GM21526 (cell line): ENCODE measurements at regions not wholly inside any gene's neighbourhood (a gene's known extent, or its start where the extent isn't known, plus 50 kb on each side); places are given as distances from the start of the nearest gene placed in this dataset.

Experiments used
- ATAC-seq: cut with Tn5 transposase; IDR thresholded peaks from one replicate; pipeline ENCODE4 v1.9.1; 2021; ENCODE audit warnings: moderate library complexity; ENCODE audit not compliant: unreplicated experiment, low FRiP score

- no peak for ATAC-seq
Measured at GRCh38 chr10:120272350-120272749, 184.7 kb upstream of the PLPP4 start.

- ATAC-seq, result no peak
Measured at GRCh38 chr10:120278069-120278468, 179.0 kb upstream of the PLPP4 start.

- no peak for ATAC-seq
Measured at GRCh38 chr10:120279196-120279595, 177.8 kb upstream of the PLPP4 start.

DNA sequence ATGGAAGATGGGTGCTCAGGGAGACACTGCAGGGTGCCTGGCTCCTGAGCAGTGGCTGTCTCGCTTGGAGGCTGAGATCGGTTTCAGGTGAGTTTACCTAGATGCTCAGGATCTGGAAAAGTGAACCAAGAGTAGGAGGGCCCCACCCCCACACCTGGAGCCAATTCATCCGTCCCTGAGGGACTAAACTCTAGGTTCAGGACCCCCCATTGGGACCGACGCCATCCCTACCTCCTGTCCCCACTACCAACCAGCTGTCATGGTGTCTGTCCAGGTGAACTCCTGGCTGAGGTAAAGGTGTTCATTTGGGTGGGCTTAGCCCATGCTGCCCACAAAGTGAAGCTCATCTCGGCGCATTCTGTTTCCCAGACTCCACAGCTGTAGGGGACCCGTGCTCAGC lies 174.6 kb upstream of the PLPP4 start:
- ATAC-seq, result no peak

- ATAC-seq, result no peak
Measured at GRCh38 chr10:120282846-120283492, 174.1 kb upstream of the PLPP4 start.

DNA sequence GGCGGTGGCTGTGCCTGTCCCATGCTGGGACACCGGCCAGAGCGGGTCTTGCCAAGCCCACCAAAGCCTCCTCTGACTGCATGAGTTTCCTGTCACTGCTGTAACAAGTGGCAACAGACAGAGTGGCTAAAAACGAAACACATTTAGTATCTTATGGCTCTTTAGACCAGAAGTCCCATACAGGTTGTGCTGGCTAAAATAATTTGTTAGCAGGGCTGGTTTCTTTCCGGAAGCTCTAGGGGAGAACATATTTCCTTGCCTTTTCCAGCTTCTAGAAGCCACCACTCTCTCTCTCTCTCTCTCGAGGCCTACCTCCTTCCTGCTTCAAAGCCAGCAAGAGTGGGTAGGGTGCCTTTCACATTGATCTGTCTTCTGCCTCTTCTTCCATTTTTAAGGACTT lies 171.6 kb upstream of the PLPP4 start:
- no peak for ATAC-seq

- ATAC-seq, result no peak
Measured at GRCh38 chr10:120286280-120286679, 170.7 kb upstream of the PLPP4 start.

GRCh38 chr10:120300513-120300912 lies 156.5 kb upstream of the PLPP4 start:
- no peak for ATAC-seq

- no peak for ATAC-seq
Measured at GRCh38 chr10:120308589-120308988, 148.4 kb upstream of the PLPP4 start.

GRCh38 chr10:120313715-120314114 lies 143.3 kb upstream of the PLPP4 start:
- ATAC-seq, result no peak

- ATAC-seq, result no peak
Measured at GRCh38 chr10:120314442-120314841, 142.6 kb upstream of the PLPP4 start.

DNA sequence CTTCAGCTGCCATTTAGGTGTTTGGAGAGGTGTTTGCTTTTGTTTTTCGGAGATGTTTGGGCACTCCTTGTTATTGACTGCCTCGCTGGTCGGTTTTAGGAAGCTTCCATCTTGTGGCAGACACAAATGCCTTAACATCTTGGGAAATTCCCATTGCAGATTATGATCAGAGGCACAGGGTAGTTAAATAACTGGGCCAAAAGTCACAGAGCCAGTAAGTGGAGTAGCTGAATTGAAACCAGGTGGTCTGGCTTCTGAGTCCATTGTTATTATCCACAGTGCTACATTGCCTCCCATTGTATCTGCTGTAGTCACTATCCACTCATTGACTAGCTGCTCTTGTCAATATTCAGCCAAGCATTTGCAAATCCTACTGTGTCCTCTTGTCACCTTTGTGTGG lies 138.2 kb upstream of the PLPP4 start:
- ATAC-seq, result no peak

GRCh38 chr10:120327675-120328074 lies 129.4 kb upstream of the PLPP4 start:
- no peak for ATAC-seq

DNA sequence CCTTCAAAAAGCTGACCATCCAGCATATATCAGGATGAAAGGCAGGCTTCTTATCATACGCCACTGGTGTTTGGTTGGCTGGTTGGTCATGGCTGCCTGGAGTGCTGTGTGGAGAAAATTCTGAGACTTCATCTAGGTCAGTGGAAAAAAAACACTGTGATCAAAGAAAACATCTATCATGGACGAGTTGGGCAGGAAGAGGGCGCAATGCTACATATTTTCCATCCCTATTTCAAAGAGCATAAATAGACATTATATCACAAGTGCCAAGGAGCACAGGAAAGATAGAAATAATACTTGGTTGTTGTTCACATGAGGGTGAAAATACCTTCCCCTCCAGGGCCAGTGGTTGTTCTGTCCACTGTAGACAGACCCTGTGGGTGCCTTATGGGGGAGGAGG lies 128.4 kb upstream of the PLPP4 start:
- ATAC-seq, result no peak

- no peak for ATAC-seq
Measured at GRCh38 chr10:120335553-120335952, 121.5 kb upstream of the PLPP4 start.

DNA sequence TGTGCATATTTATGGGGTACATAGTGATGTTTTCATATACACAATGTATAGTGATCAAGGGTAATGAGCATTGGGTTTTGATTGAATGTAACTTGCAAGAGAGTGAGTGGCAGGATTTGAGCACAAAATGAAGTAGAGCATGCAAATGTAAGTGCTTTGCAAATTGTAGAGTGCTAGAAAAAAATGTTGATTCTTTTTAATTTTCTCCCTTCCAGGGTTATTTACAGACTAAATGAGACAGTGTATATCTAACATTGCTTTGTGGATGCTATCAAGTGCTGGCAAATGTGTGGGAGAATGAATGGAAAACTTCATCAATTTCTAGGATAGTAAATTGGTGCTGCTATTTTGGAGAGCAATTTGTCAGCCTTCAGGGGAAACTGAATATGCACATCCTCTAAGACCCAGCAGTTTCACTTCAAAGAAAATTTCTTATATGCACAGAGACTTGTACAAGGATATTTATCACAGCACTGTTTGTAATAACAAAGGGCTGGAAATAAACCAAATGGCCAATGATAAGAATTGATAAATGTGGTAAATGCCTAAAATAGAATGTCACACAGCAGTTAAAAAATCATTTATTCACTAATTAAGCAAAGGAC lies 120.6 kb upstream of the PLPP4 start:
- ATAC-seq, result no peak

- peak; percentile 72 for ATAC-seq
Measured at GRCh38 chr10:120336911-120337540, 120.0 kb upstream of the PLPP4 start.

- no peak for ATAC-seq
Measured at GRCh38 chr10:120342115-120342714, 114.8 kb upstream of the PLPP4 start.

DNA sequence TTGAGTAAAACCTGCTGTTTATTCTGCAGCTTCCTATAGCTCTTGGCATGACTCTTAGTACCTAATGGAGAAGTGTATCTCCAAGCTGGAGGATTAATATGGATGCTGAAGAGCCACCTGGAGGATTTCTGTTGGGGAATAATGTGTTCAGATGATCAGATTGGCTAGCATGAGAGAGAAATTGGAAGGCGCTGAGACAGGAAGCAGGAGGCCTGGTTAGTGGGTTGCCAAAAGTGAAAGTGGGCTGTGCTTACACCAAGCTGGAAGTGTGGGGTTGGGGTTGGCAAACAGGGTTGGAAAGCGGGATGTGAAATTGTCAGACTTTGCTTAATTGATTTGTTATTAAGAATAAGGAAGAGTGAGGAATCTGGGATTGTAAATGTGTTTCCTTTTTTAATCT lies 111.8 kb upstream of the PLPP4 start:
- no peak for ATAC-seq

GRCh38 chr10:120347644-120348043 lies 109.4 kb upstream of the PLPP4 start:
- no peak for ATAC-seq

- ATAC-seq, result no peak
Measured at GRCh38 chr10:120349069-120349468, 108.0 kb upstream of the PLPP4 start.

DNA sequence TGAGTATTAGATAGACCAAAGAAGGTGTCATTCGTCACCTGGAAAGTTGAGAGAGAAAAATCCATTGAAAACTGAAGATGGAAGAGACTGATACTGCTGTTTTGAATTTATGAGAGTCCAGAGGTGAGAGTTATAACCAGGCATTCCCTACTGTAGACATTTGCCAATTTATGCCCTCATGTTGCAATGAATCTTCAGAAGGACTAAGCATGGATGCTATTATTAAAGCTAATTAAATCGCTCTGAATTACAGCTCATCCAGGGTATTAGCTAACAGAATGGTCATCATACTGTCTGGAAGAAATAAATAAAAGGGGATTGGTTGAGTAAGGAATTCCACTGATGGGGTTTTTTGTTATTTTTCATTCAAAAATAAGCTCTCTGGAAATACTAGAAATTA lies 101.6 kb upstream of the PLPP4 start:
- no peak for ATAC-seq
